K562 (cell line): ENCODE measurements at regions not wholly inside any gene's neighbourhood (a gene's known extent, or its start where the extent isn't known, plus 50 kb on each side); places are given as distances from the start of the nearest gene placed in this dataset.

ENCODE experiments used
- ATAC-seq: fragments of 200-7000 bp; cut with Tn5 transposase; 3 replicates; pipeline ENCODE4 v1.9.1; 2020; ENCODE audit warnings: moderate library complexity
- BruUV-seq: library from RNA; stranded (reverse); fragments of 400-500 nt; replicated peaks from 2 replicates; lab custom pipeline; 2021; lab: Mats Ljungman, UMichigan
- CTCF ChIA-PET: fragments of 300-600 bp; formaldehyde crosslinking; extraction: SDS; loops from one replicate; lab custom pipeline; 2021; ENCODE audit warnings: low intra/inter-chr PET ratio; lab: Yijun Ruan, JAX
- POLR2A ChIA-PET: fragments of 300-600, 350-650 bp; sonication (Branson Sonifier 250); formaldehyde crosslinking; extraction: SDS; loops from one replicate; lab custom pipeline; 2021; ENCODE audit warnings: antibody characterized with exemption, inconsistent platforms; lab: Yijun Ruan, JAX
- DNase-seq, 4 experiments: peaks; one replicate each; pipeline versions ENCODE4 v3.0.0 to v3.0.0-alpha.2; 2011 to 2018; ENCODE audit warnings: low spot score in 3 of 4, mixed read lengths in 3 of 4; ENCODE audit errors: extremely low read depth in 1 of 4
- FAIRE-seq: peaks from 2 replicates; lab custom pipeline; 2011; peaks lifted over from hg19 to GRCh38; lab: Jason Lieb, UNC
- H2AFZ ChIP-seq: 2 replicates; pipeline ENCODE4 v1.6.0; 2011; ENCODE audit warnings: low read depth, low read length, control low read depth, inconsistent platforms
- H3K27ac ChIP-seq: fragments of 200-600 bp; 3 replicates; pipeline ENCODE4 v1.8.0; 2011; ENCODE audit warnings: low read depth, mild to moderate bottlenecking, control low read depth, inconsistent platforms, low read length, moderate library complexity, mixed read lengths; ENCODE audit errors: extremely low read depth
- H3K27me3 ChIP-seq, 2 experiments: fragments of 300-600 bp in 1 of 2; 2 replicates in 1 of 2; 3 replicates in 1 of 2; pipeline versions ENCODE4 v1.6.0 to v1.8.0; 2011; ENCODE audit warnings: inconsistent platforms in 2 of 2, low read length in 2 of 2, mild to moderate bottlenecking in 1 of 2, mixed read lengths in 1 of 2, moderate library complexity in 1 of 2; ENCODE audit not compliant: control insufficient read depth in 2 of 2, insufficient read depth in 2 of 2
- H3K36me3 ChIP-seq: fragments of 300-600 bp; 3 replicates; pipeline ENCODE4 v1.8.0; 2011; ENCODE audit warnings: mild to moderate bottlenecking, low read length, inconsistent platforms; ENCODE audit not compliant: control insufficient read depth, insufficient read depth
- H3K4me1 ChIP-seq, 2 experiments: fragments of 200-600 bp in 1 of 2; replicated peaks in 1 of 2; 2 replicates in 1 of 2; 3 replicates in 1 of 2; pipeline versions ENCODE4 v1.5.1 to v1.8.0; 2011; ENCODE audit warnings: inconsistent platforms in 2 of 2, low read length in 2 of 2, mild to moderate bottlenecking in 1 of 2, mixed read lengths in 1 of 2, moderate library complexity in 1 of 2; ENCODE audit not compliant: control insufficient read depth in 2 of 2, insufficient read depth in 2 of 2
- H3K4me2 ChIP-seq: 2 replicates; pipeline ENCODE4 v1.6.1; 2011; ENCODE audit warnings: low read length, control low read depth, inconsistent platforms, mixed read lengths; ENCODE audit not compliant: insufficient read depth
- H3K4me3 ChIP-seq: fragments of 200-600 bp; sonication (generic), shearing (Covaris generic); 2 replicates; pipeline ENCODE4 v1.5.1; 2016; ENCODE audit warnings: control low read depth, inconsistent platforms
- H3K79me2 ChIP-seq: fragments of 200-600 bp; 3 replicates; pipeline ENCODE4 v1.8.0; 2011; ENCODE audit warnings: low read length, inconsistent platforms; ENCODE audit not compliant: control insufficient read depth, insufficient read depth
- H3K9ac ChIP-seq, 2 experiments: 2 replicates each; pipeline versions ENCODE4 v1.6.0 to v1.6.1; 2011; ENCODE audit warnings: low read depth in 2 of 2, low read length in 2 of 2, control low read depth in 1 of 2, inconsistent platforms in 1 of 2, mild to moderate bottlenecking in 1 of 2, mixed read lengths in 1 of 2; ENCODE audit not compliant: insufficient read depth in 1 of 2
- H3K9me1 ChIP-seq: one replicate; pipeline ENCODE4 v1.6.0; 2011; ENCODE audit warnings: inconsistent platforms, mild to moderate bottlenecking, low read length, moderate library complexity; ENCODE audit not compliant: control insufficient read depth, insufficient read depth
- H3K9me3 ChIP-seq: replicated peaks from 2 replicates; pipeline ENCODE4 v1.5.1; 2011; ENCODE audit warnings: low read depth, low read length, inconsistent platforms; ENCODE audit not compliant: control insufficient read depth, insufficient read depth
- H4K20me1 ChIP-seq: replicated peaks from 2 replicates; pipeline ENCODE4 v1.6.1; 2011; ENCODE audit warnings: low read length, inconsistent platforms, mixed read lengths; ENCODE audit not compliant: control insufficient read depth, insufficient read depth
- BRD9 ChIP-seq: fragments of 450-650 bp; IDR thresholded peaks from 2 replicates; pipeline ENCODE4 v1.6.1; 2018; ENCODE audit warnings: low read depth; ENCODE audit not compliant: partially characterized antibody
- FOXJ3 ChIP-seq: sonication (generic); formaldehyde crosslinking; IDR thresholded peaks from 2 replicates; pipeline ENCODE4 v1.4.0; 2020; ENCODE audit warnings: mild to moderate bottlenecking, missing genetic modification reagents
- ZNF239 ChIP-seq: fragments of 250-450 bp; sonication (Bioruptor Pico); IDR thresholded peaks from 2 replicates; pipeline ENCODE4 v1.4.0; 2020; ENCODE audit warnings: mild to moderate bottlenecking
- ZNF445 ChIP-seq: fragments of 250-450 bp; sonication (Bioruptor Pico); IDR thresholded peaks from 2 replicates; pipeline ENCODE4 v1.4.0; 2020; ENCODE audit warnings: low read depth, mild to moderate bottlenecking, moderate library complexity
- ZNF696 ChIP-seq: fragments of 250-450 bp; sonication (Bioruptor Pico); conservative IDR thresholded peaks from 2 replicates; pipeline ENCODE4 v1.4.0; 2020; ENCODE audit warnings: mild to moderate bottlenecking, moderate library complexity
- WGBS: fragments of 100-300 bp; shearing (Covaris generic); methylation state at CpG from one replicate; pipeline ENCODE4 v1.1.6; 2016; ENCODE audit warnings: low coverage, mixed read lengths; ENCODE audit not compliant: insufficient coverage; ENCODE audit errors: missing lambda C conversion rate; 5-methylcytosine and 5-hydroxymethylcytosine counted together
- in situ Hi-C: fragments of 300-500 bp; cut with MboI; formaldehyde crosslinking; loops from 4 replicates; pipeline ENCODE4 v1.15.0; 2018; ENCODE audit warnings: inconsistent platforms, mixed read lengths
- intact Hi-C: fragments of 100-400 bp; cut with micrococcal nuclease; formaldehyde crosslinking; loops from 2 replicates; pipeline ENCODE4 v1.14.2; 2022

GRCh38 chr18:40208958-40209357 lies 1746.1 kb upstream of the PIK3C3 start:
- DNase-seq = no peak
- H3K27ac ChIP-seq = no peak overlapping the region
- no peaks in the 10 kb centered on the region for H3K27me3 ChIP-seq
- no peak for FAIRE-seq
- no TSS peak for BruUV-seq
- H3K36me3 ChIP-seq = no peaks in the 10 kb centered on the region
- H3K4me1 ChIP-seq = no peaks in the 10 kb centered on the region
- intact Hi-C loops = no loop called here
- no peaks in the 10 kb centered on the region for H4K20me1 ChIP-seq
- no peak for ATAC-seq
- H3K9ac ChIP-seq = no peak overlapping the region
- ChIA-PET POLR2A (no interaction called here), CTCF (no interaction called here)
- H3K4me2 ChIP-seq = no peak overlapping the region
- 2% methylated on average over 2 of the region's 2 CpGs for WGBS
- no peaks in the 10 kb centered on the region for H3K79me2 ChIP-seq
- H2AFZ ChIP-seq = no peak overlapping the region
- in situ Hi-C loops = no loop called here
- TF ChIP-seq BRD9 (no peak), ZNF445 (no peak), ZNF696 (CRISPR knock-in tag) (no peak)
- TF ChIP-seq, all 486 proteins: peak for 0
- no peaks in the 10 kb centered on the region for H3K9me1 ChIP-seq
- no peak overlapping the region for H3K4me3 ChIP-seq
- H3K9me3 ChIP-seq = no peaks in the 10 kb centered on the region; the same call in 1 of the 2 replicates

DNA sequence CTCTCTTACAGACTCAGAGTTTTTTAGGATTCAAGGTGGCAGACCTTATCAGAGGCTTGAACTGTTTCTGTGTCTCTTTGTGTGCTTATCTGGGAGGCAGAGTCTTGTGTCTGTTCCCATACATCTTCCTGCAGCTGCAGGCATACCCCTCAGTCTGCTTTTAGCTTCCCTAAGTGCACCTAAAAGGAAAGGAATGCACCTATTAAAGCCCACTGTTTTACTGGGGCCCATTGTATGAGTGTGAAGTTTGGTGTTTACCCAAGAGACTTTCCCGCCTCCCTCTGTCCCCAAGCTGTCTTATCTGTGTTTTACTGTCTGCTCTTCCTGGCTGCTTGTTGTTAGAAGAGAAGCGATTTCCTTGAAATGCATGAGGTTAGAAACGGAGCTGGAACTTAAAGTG lies 1757.3 kb upstream of the PIK3C3 start:
- ATAC-seq = no peak
- H3K79me2 ChIP-seq = no peaks in the 10 kb centered on the region
- no TSS peak for BruUV-seq
- TF ChIP-seq ZNF239 (peak; percentile 31; the same call in 1 of the 2 replicates), FOXJ3 (CRISPR knock-in tag) (no peak)
- TF ChIP-seq, all 486 proteins: peak for 1
- CTCF ChIA-PET = no interaction called here
- intact Hi-C loops = no loop called here
- H3K4me2 ChIP-seq = no peak overlapping the region
- H2AFZ ChIP-seq = no peak overlapping the region
- no peak overlapping the region for H3K4me3 ChIP-seq
- H4K20me1 ChIP-seq = no peaks in the 10 kb centered on the region
- H3K36me3 ChIP-seq = no peaks in the 10 kb centered on the region
- no peak overlapping the region for H3K9ac ChIP-seq
- H3K9me1 ChIP-seq = no peaks in the 10 kb centered on the region
- in situ Hi-C loops = no loop called here
- no peak for FAIRE-seq
- DNase-seq = no peak
- H3K27ac ChIP-seq = no peak overlapping the region
- 0% methylated on average over 3 of the region's 3 CpGs for WGBS
- no peaks in the 10 kb centered on the region for H3K4me1 ChIP-seq
- no peaks in the 10 kb centered on the region for H3K9me3 ChIP-seq
- POLR2A ChIA-PET = no interaction called here
- H3K27me3 ChIP-seq = no peaks in the 10 kb centered on the region
